Prostate gland (tissue), 2 donors: ENCODE measurements at regions not wholly inside any gene's neighbourhood (a gene's known extent, or its start where the extent isn't known, plus 50 kb on each side); places are given as distances from the start of the nearest gene placed in this dataset.
"Not testable (repeated sequence)": the region's sequence is repeated elsewhere in the genome, so short reads cannot be mapped to it uniquely, and the experiment has no call there.

Experiments
- POLR2A ChIP-seq: fragments of 450-650 bp; IDR thresholded peaks from one replicate; pipeline ENCODE4 v1.6.1; 2016; ENCODE audit warnings: antibody characterized with exemption, mild to moderate bottlenecking
- TF ChIP-seq, protein P1 (sequence below), 4 experiments: fragments of 200-600 bp in 2 of 4; fragments of 450-650 bp in 2 of 4; sonication (generic) in 2 of 4; IDR thresholded peaks; 1 replicate in 3 of 4; 2 replicates in 1 of 4; pipeline ENCODE4 v1.5.1; 2016 to 2019; ENCODE audit warnings: antibody characterized with exemption in 4 of 4, mild to moderate bottlenecking in 2 of 4, moderate library complexity in 2 of 4

DNA sequence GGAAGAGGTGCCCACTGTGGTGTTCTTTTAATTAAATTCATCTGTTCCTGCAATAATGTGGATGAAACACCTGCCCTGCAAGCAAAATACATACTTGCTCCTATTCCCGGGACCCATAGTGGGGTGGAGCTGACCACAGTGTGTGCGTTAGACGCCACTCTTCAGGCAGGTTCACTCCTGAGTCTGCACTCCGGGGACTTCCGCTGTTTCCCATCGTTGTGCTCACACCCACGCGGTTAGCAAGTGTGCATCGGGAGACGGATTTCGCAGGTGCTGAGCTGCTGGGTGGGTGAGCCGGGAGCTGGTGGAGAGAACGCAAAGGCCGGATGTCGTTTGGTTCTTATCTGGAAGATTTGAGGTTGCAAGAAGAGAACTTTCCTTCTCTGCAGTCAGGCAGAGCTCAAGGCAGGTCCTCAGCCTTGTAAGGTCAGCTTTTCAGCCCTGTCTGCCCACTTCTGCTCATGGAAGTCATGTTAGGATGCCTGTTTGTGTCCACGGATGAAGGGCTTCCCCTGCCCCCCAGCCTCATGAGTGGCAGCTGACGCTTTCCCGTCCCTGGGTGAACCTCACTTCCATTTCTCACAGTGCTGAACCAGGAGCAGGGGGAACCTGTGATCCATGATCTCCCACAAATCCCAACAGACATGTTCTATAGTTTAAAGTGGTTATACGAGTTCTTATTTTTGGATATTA is 193.3 kb upstream of the SULF2 start:
- TF ChIP-seq POLR2A: not testable (repeated sequence)
- TF ChIP-seq, protein P1, sequence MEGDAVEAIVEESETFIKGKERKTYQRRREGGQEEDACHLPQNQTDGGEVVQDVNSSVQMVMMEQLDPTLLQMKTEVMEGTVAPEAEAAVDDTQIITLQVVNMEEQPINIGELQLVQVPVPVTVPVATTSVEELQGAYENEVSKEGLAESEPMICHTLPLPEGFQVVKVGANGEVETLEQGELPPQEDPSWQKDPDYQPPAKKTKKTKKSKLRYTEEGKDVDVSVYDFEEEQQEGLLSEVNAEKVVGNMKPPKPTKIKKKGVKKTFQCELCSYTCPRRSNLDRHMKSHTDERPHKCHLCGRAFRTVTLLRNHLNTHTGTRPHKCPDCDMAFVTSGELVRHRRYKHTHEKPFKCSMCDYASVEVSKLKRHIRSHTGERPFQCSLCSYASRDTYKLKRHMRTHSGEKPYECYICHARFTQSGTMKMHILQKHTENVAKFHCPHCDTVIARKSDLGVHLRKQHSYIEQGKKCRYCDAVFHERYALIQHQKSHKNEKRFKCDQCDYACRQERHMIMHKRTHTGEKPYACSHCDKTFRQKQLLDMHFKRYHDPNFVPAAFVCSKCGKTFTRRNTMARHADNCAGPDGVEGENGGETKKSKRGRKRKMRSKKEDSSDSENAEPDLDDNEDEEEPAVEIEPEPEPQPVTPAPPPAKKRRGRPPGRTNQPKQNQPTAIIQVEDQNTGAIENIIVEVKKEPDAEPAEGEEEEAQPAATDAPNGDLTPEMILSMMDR (IDR thresholded peaks at IDR 0.05): not testable (repeated sequence)
